Osteocyte (in vitro differentiated cells): ENCODE measurements at regions not wholly inside any gene's neighbourhood (a gene's known extent, or its start where the extent isn't known, plus 50 kb on each side); places are given as distances from the start of the nearest gene placed in this dataset.
"Not testable (repeated sequence)": the region's sequence is repeated elsewhere in the genome, so short reads cannot be mapped to it uniquely, and the experiment has no call there.

Experiments used
- DNase-seq: peaks from one replicate; pipeline ENCODE4 v3.0.0; 2021; ENCODE audit warnings: mixed read lengths; ENCODE audit not compliant: unreplicated experiment; ENCODE audit errors: extremely low spot score
- H3K27ac Mint-ChIP-seq: one replicate; pipeline ENCODE4 v1.8.0; 2021; ENCODE audit warnings: mild to moderate bottlenecking, mixed read lengths; ENCODE audit not compliant: unreplicated experiment
- H3K27me3 Mint-ChIP-seq: one replicate; pipeline ENCODE4 v1.8.0; 2021; ENCODE audit warnings: mixed read lengths; ENCODE audit not compliant: unreplicated experiment
- H3K36me3 Mint-ChIP-seq: one replicate; pipeline ENCODE4 v1.8.0; 2021; ENCODE audit warnings: mixed read lengths; ENCODE audit not compliant: unreplicated experiment
- H3K4me1 Mint-ChIP-seq: one replicate; pipeline ENCODE4 v1.8.0; 2021; ENCODE audit warnings: mixed read lengths; ENCODE audit not compliant: unreplicated experiment
- H3K4me3 Mint-ChIP-seq: one replicate; pipeline ENCODE4 v1.8.0; 2021; ENCODE audit warnings: mild to moderate bottlenecking, moderate library complexity, mixed read lengths; ENCODE audit not compliant: unreplicated experiment
- H3K9me3 Mint-ChIP-seq: one replicate; pipeline ENCODE4 v1.8.0; 2021; ENCODE audit warnings: mixed read lengths; ENCODE audit not compliant: unreplicated experiment
- TF ChIP-seq, protein P1 (sequence below): fragments of 200-600 bp; sonication (generic); IDR thresholded peaks from 2 replicates; pipeline ENCODE4 v1.5.0; 2021; ENCODE audit warnings: antibody characterized with exemption, mild to moderate bottlenecking, moderate library complexity

DNA sequence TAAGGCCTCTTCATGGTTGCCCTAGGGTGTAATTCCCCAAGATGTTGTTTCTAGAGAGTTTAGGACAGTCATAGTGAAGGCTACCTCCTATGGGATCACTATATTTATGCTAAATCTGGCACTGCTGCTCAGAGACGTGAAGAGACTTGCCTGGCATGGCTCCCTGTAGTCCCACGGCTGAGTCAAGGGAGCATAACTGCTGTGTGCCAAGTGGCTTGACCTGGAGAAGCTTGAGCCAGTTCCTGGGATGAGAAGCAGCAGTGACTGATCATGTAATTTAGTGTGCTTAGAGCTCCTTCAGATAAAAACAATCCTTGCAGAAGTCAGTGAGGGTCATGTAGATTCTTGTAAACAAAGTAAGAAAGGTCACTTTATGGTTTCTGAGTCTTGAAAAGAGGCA, 68.9 kb upstream of the TSPAN2 start:
- no peaks in the 10 kb centered on the region for H3K36me3 Mint-ChIP-seq
- TF ChIP-seq, protein P1, sequence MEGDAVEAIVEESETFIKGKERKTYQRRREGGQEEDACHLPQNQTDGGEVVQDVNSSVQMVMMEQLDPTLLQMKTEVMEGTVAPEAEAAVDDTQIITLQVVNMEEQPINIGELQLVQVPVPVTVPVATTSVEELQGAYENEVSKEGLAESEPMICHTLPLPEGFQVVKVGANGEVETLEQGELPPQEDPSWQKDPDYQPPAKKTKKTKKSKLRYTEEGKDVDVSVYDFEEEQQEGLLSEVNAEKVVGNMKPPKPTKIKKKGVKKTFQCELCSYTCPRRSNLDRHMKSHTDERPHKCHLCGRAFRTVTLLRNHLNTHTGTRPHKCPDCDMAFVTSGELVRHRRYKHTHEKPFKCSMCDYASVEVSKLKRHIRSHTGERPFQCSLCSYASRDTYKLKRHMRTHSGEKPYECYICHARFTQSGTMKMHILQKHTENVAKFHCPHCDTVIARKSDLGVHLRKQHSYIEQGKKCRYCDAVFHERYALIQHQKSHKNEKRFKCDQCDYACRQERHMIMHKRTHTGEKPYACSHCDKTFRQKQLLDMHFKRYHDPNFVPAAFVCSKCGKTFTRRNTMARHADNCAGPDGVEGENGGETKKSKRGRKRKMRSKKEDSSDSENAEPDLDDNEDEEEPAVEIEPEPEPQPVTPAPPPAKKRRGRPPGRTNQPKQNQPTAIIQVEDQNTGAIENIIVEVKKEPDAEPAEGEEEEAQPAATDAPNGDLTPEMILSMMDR = no peak
- DNase-seq = no peak
- peak overlapping the region; percentile 53 for H3K27ac Mint-ChIP-seq
- peaks cover 25% of the 10 kb centered on the region for H3K4me1 Mint-ChIP-seq
- no peaks in the 10 kb centered on the region for H3K27me3 Mint-ChIP-seq
- no peak overlapping the region for H3K4me3 Mint-ChIP-seq
- H3K9me3 Mint-ChIP-seq = no peaks in the 10 kb centered on the region

GRCh38 chr1:115156826-115157468, 67.6 kb upstream of the TSPAN2 start:
- Mint-ChIP-seq H3K4me3 (no peak overlapping the region), H3K36me3 (no peaks in the 10 kb centered on the region)
- TF ChIP-seq, protein P1 = no peak

GRCh38 chr1:115153966-115154557, 64.8 kb upstream of the TSPAN2 start:
- Mint-ChIP-seq H3K27me3 (no peaks in the 10 kb centered on the region), H3K9me3 (no peaks in the 10 kb centered on the region), H3K4me3 (no peak overlapping the region), H3K27ac (no peak overlapping the region), H3K4me1 (peaks cover 22% of the 10 kb centered on the region), H3K36me3 (no peaks in the 10 kb centered on the region)
- TF ChIP-seq, protein P1 = no peak
- no peak for DNase-seq

More at GRCh38 chr1:115156826-115157468, 67.6 kb upstream of the TSPAN2 start:
- DNase-seq = no peak
- H3K27ac Mint-ChIP-seq = no peak overlapping the region
- H3K4me1 Mint-ChIP-seq = peaks cover 25% of the 10 kb centered on the region
- H3K9me3 Mint-ChIP-seq = no peaks in the 10 kb centered on the region
- no peaks in the 10 kb centered on the region for H3K27me3 Mint-ChIP-seq

GRCh38 chr1:115147928-115148327, 58.6 kb upstream of the TSPAN2 start:
- DNase-seq, H3K27ac Mint-ChIP-seq, H3K4me1 Mint-ChIP-seq, H3K36me3 Mint-ChIP-seq, H3K9me3 Mint-ChIP-seq, H3K27me3 Mint-ChIP-seq: not testable (repeated sequence)
- peak overlapping the region; percentile 38 for H3K4me3 Mint-ChIP-seq

DNA sequence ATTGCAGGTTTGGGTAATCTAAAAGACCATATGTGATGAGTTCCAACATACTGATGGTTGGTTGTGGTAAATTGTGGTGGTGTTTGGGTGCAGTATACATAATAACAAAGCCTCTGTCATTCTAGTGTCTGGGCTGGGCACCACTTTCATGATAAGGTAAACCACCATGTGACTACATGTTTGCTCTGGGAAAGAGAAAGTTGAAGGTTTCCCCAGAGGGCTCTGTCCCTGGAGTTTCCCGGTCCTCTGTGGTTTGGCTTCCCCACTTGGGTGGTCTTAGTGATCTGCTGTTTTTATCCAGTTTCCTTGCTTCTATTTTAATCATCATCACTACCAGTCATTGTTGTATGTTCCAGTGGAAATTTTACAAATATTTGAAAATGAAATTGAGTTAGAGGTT, 55.9 kb upstream of the TSPAN2 start:
- no peak overlapping the region for H3K4me3 Mint-ChIP-seq
- H3K36me3 Mint-ChIP-seq = no peaks in the 10 kb centered on the region
- no peaks in the 10 kb centered on the region for H3K9me3 Mint-ChIP-seq
- TF ChIP-seq, protein P1 = no peak
- no peaks in the 10 kb centered on the region for H3K27me3 Mint-ChIP-seq
- DNase-seq = no peak
- no peak overlapping the region for H3K27ac Mint-ChIP-seq
- H3K4me1 Mint-ChIP-seq = peaks cover 33% of the 10 kb centered on the region
